Heart left ventricle (tissue), 13 donors: ENCODE measurements at regions not wholly inside any gene's neighbourhood (a gene's known extent, or its start where the extent isn't known, plus 50 kb on each side); places are given as distances from the start of the nearest gene placed in this dataset.

ENCODE experiments used
- CTCF ChIP-seq, 12 donors: fragments of 200-600 bp; sonication (generic) in 4 of 12; IDR thresholded peaks; one replicate each; pipeline versions ENCODE4 v1.5.0 to v1.8.0; 2018 to 2022; ENCODE audit warnings: antibody characterized with exemption in 12 of 12, mild to moderate bottlenecking in 5 of 12
- POLR2A ChIP-seq, 2 donors: fragments of 450-650 bp; IDR thresholded peaks; one replicate each; pipeline ENCODE4 v1.6.1; 2017; ENCODE audit warnings: antibody characterized with exemption in 2 of 2, mild to moderate bottlenecking in 2 of 2, moderate library complexity in 2 of 2
- donor health status: ischemic (EF 13 %, LVEDD 7.1; RV severe dilation, severe dysfunction).
- donor health status: DM: no; HTN: yes; CAD: no.
- donor health status: DM: no; HTN: no; CAD: no.
- donor health status: ischemic (EF 25% LVEDD 6.9; RV normal size, moderate dysfunction).
- donor health status: ischemic (EF 25% LVEDD 5.7; RV mildly dilated, moderate dysfunction).
- donor health status: ischemic (EF 35%, LVEDD 5.7; RV mildly dilated, moderate dysfunction).
- donor health status: nonischemic (EF 11% LVEDD 7.7; RV severe dilation, severe dysfunction).
- donor health status: DM: yes; HTN: yes; CAD: no.
- donor health status: PGD.
- donor health status: ischemic (EF 29% LVEDD 5.4; RV normal size, mild dysfunction).
- donor health status: nonischemic (EF 23%, LVEDD 6.1; RV moderate dilation, normal function).

GRCh38 chr1:2944705-2945104 lies 76.6 kb upstream of the ACTRT2 start:
- TF ChIP-seq POLR2A (IDR thresholded peaks at IDR 0.05) (no peak), CTCF (IDR thresholded peaks at IDR 0.05) (no peak)
